GM19035 (cell line): ENCODE measurements at regions not wholly inside any gene's neighbourhood (a gene's known extent, or its start where the extent isn't known, plus 50 kb on each side); places are given as distances from the start of the nearest gene placed in this dataset.

Experiments
- ATAC-seq: cut with Tn5 transposase; IDR thresholded peaks from one replicate; pipeline ENCODE4 v1.9.1; 2021; ENCODE audit not compliant: unreplicated experiment

- no peak for ATAC-seq
Measured at GRCh38 chr1:118253053-118253915, 68.3 kb upstream of the SPAG17 start.

GRCh38 chr1:118252624-118253023, 67.6 kb upstream of the SPAG17 start:
- ATAC-seq: no peak

GRCh38 chr1:118250232-118250631, 65.2 kb upstream of the SPAG17 start:
- no peak for ATAC-seq

GRCh38 chr1:118249641-118250040, 64.6 kb upstream of the SPAG17 start:
- ATAC-seq: no peak

- ATAC-seq: no peak
Measured at GRCh38 chr1:118247593-118247992, 62.6 kb upstream of the SPAG17 start.

GRCh38 chr1:118246646-118247045, 61.6 kb upstream of the SPAG17 start:
- ATAC-seq: no peak

- ATAC-seq: no peak
Measured at GRCh38 chr1:118244194-118244593, 59.2 kb upstream of the SPAG17 start.

- ATAC-seq: no peak
Measured at GRCh38 chr1:118243269-118243668, 58.2 kb upstream of the SPAG17 start.
